GM12878 (cell line): ENCODE measurements at regions not wholly inside any gene's neighbourhood (a gene's known extent, or its start where the extent isn't known, plus 50 kb on each side); places are given as distances from the start of the nearest gene placed in this dataset.

Experiments
- ATAC-seq: fragments of 200-7000 bp; cut with Tn5 transposase; 3 replicates; pipeline ENCODE4 v1.9.1; 2020; ENCODE audit warnings: mild to moderate bottlenecking, moderate library complexity
- BruUV-seq: library from RNA; stranded (reverse); fragments of 400-500 nt; replicated peaks from 2 replicates; lab custom pipeline; 2021; lab: Mats Ljungman, UMichigan
- CTCF ChIA-PET: fragments of 300-600 bp; sonication (Branson Sonifier 250); formaldehyde crosslinking; extraction: SDS; loops from one replicate; lab custom pipeline; 2021; ENCODE audit warnings: inconsistent platforms; lab: Yijun Ruan, JAX
- POLR2A ChIA-PET: fragments of 350-600 bp; formaldehyde crosslinking; extraction: SDS; loops from one replicate; lab custom pipeline; 2021; ENCODE audit warnings: inconsistent platforms; lab: Charles Lee
- RAD21 ChIA-PET: fragments of 300-600 bp; sonication (Branson Sonifier 250); formaldehyde crosslinking; loops from one replicate; lab custom pipeline; 2023; ENCODE audit warnings: antibody characterized with exemption; ENCODE audit not compliant: unreplicated experiment; lab: Charles Lee
- SMC1A ChIA-PET: fragments of 300-600 bp; sonication (Branson Sonifier 250); formaldehyde crosslinking; loops from one replicate; lab custom pipeline; 2023; ENCODE audit not compliant: unreplicated experiment, uncharacterized antibody; lab: Charles Lee
- DNase-seq: peaks from one replicate; pipeline ENCODE4 v3.0.0-alpha.2; 2011; ENCODE audit warnings: low read depth, low spot score
- FAIRE-seq: peaks from 3 replicates; lab custom pipeline; 2011; peaks lifted over from hg19 to GRCh38; lab: Jason Lieb, UNC
- H2AFZ ChIP-seq: 2 replicates; pipeline ENCODE4 v1.6.0; 2011; ENCODE audit warnings: low read depth, low read length, control low read depth; ENCODE audit not compliant: control insufficient read depth
- H3K27ac ChIP-seq: 2 replicates; pipeline ENCODE4 v1.5.1; 2011; ENCODE audit warnings: control low read depth; ENCODE audit not compliant: control insufficient read depth, insufficient read depth
- H3K27me3 ChIP-seq, 2 experiments: replicated peaks in 1 of 2; 2 replicates each; pipeline versions ENCODE4 v1.6.0 to v1.6.1; 2011; ENCODE audit warnings: low read length in 1 of 2; ENCODE audit not compliant: control insufficient read depth in 2 of 2, insufficient read depth in 2 of 2
- H3K36me3 ChIP-seq, 2 experiments: 2 replicates each; pipeline ENCODE4 v1.5.1; 2011; ENCODE audit warnings: low read length in 1 of 2; ENCODE audit not compliant: control insufficient read depth in 2 of 2, insufficient read depth in 2 of 2
- H3K4me1 ChIP-seq: 2 replicates; pipeline ENCODE4 v1.6.1; 2011; ENCODE audit warnings: mild to moderate bottlenecking, low read length, moderate library complexity, mixed read lengths; ENCODE audit not compliant: control insufficient read depth, insufficient read depth
- H3K4me2 ChIP-seq: 2 replicates; pipeline ENCODE4 v1.6.0; 2011; ENCODE audit warnings: control low read depth; ENCODE audit not compliant: control insufficient read depth, insufficient read depth
- H3K4me3 ChIP-seq: fragments of 200-600 bp; sonication (generic); 2 replicates; pipeline ENCODE4 v1.5.1; 2016
- H3K79me2 ChIP-seq: 2 replicates; pipeline ENCODE4 v1.6.0; 2011; ENCODE audit warnings: low read length; ENCODE audit not compliant: control insufficient read depth, insufficient read depth
- H3K9ac ChIP-seq: 2 replicates; pipeline ENCODE4 v1.8.0; 2011; ENCODE audit warnings: low read length, control low read depth, mixed read lengths; ENCODE audit not compliant: control insufficient read depth, insufficient read depth
- H3K9me3 ChIP-seq: replicated peaks from 3 replicates; pipeline ENCODE4 v1.5.1; 2011; ENCODE audit warnings: mild to moderate bottlenecking, low read length; ENCODE audit not compliant: control insufficient read depth, insufficient read depth
- H4K20me1 ChIP-seq: 2 replicates; pipeline ENCODE4 v1.6.0; 2011; ENCODE audit not compliant: control insufficient read depth, insufficient read depth
- KLF5 ChIP-seq: fragments of 450-650 bp; IDR thresholded peaks from 2 replicates; pipeline ENCODE4 v1.6.1; 2014; ENCODE audit warnings: mild to moderate bottlenecking; ENCODE audit not compliant: partially characterized antibody
- PML ChIP-seq: IDR thresholded peaks from 2 replicates; pipeline ENCODE4 v1.6.1; 2012; ENCODE audit warnings: low read length, inconsistent platforms
- SMAD5 ChIP-seq: IDR thresholded peaks from 2 replicates; pipeline ENCODE4 v1.6.1; 2016; ENCODE audit warnings: antibody characterized with exemption, low read depth
- SUPT20H ChIP-seq: IDR thresholded peaks from 2 replicates; pipeline ENCODE4 v1.6.1; 2011; ENCODE audit warnings: low read depth, mild to moderate bottlenecking, low read length, moderate library complexity, borderline replicate concordance; ENCODE audit not compliant: control insufficient read depth
- TAF1 ChIP-seq: IDR thresholded peaks from 2 replicates; pipeline ENCODE4 v1.6.1; 2011; ENCODE audit warnings: mild to moderate bottlenecking, low read depth, low read length, borderline replicate concordance
- WGBS: methylation state at CpG from one replicate; pipeline ENCODE4 v1.1.6; 2016; ENCODE audit warnings: low lambda C conversion rate; ENCODE audit not compliant: insufficient replicate concordance, insufficient coverage; ENCODE audit errors: missing lambda C conversion rate; 5-methylcytosine and 5-hydroxymethylcytosine counted together
- in situ Hi-C: fragments of 300-500 bp; cut with MboI; formaldehyde crosslinking; loops from 9 replicates; pipeline ENCODE4 v1.14.3; 2018; ENCODE audit warnings: mixed read lengths
- intact Hi-C: fragments of 100-400 bp; cut with micrococcal nuclease; formaldehyde crosslinking; loops from one replicate; pipeline ENCODE4 v1.14.2; 2022; ENCODE audit not compliant: unreplicated experiment
- TF ChIP-seq, protein P1 (sequence below): fragments of 450-650 bp; IDR thresholded peaks from 2 replicates; pipeline ENCODE4 v1.6.1; 2016; ENCODE audit warnings: mild to moderate bottlenecking
- TF ChIP-seq, protein P2 (sequence below): IDR thresholded peaks from 2 replicates; pipeline ENCODE4 v1.6.1; 2011; ENCODE audit warnings: borderline replicate concordance, low read depth, mild to moderate bottlenecking, moderate library complexity, mixed read lengths, low read length; ENCODE audit not compliant: insufficient read depth; ENCODE audit errors: extremely low read length
- TF ChIP-seq, protein P3 (sequence below): fragments of 450-650 bp; IDR thresholded peaks from 2 replicates; pipeline ENCODE4 v1.6.1; 2016; ENCODE audit warnings: mild to moderate bottlenecking
- TF ChIP-seq, protein P4 (sequence below): IDR thresholded peaks from 2 replicates; pipeline ENCODE4 v1.6.1; 2012; ENCODE audit warnings: low read depth, low read length, improper control_type of control experiment
- TF ChIP-seq, protein P5 (sequence below): IDR thresholded peaks from 2 replicates; pipeline ENCODE4 v1.6.1; 2012; ENCODE audit warnings: low read length, inconsistent platforms

DNA sequence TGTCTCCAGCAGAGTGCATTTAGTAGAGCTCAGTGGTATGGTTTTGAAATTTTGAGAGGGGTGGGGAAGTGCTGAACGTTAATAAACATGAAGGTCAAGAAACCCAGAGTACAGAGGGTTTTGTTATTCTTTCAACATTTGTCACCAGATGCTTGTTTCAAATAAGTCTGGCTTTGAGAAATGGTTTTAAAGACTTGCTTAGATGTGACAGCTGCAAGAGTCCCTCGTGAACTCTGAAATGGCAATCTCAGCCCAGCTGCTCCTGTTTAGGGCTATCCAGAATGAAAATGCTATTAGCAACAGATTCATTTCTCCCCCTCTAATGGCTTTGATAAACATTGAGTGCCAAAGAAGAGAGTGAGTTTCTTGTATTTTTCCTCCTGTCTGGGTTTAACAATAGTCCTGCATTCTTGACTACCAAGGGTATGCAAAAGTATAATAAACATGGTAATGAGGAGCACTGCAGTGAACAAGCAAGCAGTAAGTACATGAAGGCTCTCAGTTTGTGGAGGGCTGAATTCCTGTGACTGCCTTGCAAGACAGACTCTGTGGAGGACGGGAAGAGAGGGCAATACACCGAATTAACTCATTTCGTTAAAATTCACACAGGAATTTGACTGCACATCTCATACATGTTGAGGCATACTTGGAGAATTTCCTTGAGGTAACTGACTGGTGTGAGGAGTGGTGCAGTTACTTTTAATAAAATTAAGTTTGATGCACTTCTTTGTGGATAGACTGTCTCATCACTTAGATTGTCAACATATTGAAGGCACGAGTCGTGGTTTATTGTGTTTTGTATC, 490.9 kb downstream of the REEP3 start:
- RAD21 ChIA-PET = no interaction called here

More for the DNA sequence above, 490.9 kb downstream of the REEP3 start:
- CTCF ChIA-PET = no interaction called here
- Histone ChIP-seq H3K27ac (no peak overlapping the region), H3K27me3 (no peaks in the 10 kb centered on the region), H3K4me2 (no peak overlapping the region), H3K79me2 (no peaks in the 10 kb centered on the region), H3K9me3 (no peaks in the 10 kb centered on the region), H2AFZ (no peak overlapping the region), H3K9ac (no peak overlapping the region), H3K4me3 (no peak overlapping the region), H3K36me3 (no peaks in the 10 kb centered on the region), H4K20me1 (no peaks in the 10 kb centered on the region), H3K4me1 (no peaks in the 10 kb centered on the region)
- ATAC-seq (no peak), DNase-seq (no peak), FAIRE-seq (no peak)
- SMC1A ChIA-PET = no interaction called here
- intact Hi-C loops = no loop called here
- WGBS = 1% methylated on average over 7 of the region's 7 CpGs
- BruUV-seq = no TSS peak
- POLR2A ChIA-PET = no interaction called here
- TF ChIP-seq SMAD5 (no peak), PML (no peak), KLF5 (no peak), SUPT20H (no peak), TAF1 (no peak)
- TF ChIP-seq, protein P1, sequence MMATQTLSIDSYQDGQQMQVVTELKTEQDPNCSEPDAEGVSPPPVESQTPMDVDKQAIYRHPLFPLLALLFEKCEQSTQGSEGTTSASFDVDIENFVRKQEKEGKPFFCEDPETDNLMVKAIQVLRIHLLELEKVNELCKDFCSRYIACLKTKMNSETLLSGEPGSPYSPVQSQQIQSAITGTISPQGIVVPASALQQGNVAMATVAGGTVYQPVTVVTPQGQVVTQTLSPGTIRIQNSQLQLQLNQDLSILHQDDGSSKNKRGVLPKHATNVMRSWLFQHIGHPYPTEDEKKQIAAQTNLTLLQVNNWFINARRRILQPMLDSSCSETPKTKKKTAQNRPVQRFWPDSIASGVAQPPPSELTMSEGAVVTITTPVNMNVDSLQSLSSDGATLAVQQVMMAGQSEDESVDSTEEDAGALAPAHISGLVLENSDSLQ = no peak
- TF ChIP-seq, protein P2, sequence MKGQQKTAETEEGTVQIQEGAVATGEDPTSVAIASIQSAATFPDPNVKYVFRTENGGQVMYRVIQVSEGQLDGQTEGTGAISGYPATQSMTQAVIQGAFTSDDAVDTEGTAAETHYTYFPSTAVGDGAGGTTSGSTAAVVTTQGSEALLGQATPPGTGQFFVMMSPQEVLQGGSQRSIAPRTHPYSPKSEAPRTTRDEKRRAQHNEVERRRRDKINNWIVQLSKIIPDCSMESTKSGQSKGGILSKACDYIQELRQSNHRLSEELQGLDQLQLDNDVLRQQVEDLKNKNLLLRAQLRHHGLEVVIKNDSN = no peak
- TF ChIP-seq, protein P3, sequence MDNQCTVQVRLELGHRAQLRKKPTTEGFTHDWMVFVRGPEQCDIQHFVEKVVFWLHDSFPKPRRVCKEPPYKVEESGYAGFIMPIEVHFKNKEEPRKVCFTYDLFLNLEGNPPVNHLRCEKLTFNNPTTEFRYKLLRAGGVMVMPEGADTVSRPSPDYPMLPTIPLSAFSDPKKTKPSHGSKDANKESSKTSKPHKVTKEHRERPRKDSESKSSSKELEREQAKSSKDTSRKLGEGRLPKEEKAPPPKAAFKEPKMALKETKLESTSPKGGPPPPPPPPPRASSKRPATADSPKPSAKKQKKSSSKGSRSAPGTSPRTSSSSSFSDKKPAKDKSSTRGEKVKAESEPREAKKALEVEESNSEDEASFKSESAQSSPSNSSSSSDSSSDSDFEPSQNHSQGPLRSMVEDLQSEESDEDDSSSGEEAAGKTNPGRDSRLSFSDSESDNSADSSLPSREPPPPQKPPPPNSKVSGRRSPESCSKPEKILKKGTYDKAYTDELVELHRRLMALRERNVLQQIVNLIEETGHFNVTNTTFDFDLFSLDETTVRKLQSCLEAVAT = no peak
- TF ChIP-seq, protein P4, sequence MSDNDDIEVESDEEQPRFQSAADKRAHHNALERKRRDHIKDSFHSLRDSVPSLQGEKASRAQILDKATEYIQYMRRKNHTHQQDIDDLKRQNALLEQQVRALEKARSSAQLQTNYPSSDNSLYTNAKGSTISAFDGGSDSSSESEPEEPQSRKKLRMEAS = no peak
- TF ChIP-seq, protein P5, sequence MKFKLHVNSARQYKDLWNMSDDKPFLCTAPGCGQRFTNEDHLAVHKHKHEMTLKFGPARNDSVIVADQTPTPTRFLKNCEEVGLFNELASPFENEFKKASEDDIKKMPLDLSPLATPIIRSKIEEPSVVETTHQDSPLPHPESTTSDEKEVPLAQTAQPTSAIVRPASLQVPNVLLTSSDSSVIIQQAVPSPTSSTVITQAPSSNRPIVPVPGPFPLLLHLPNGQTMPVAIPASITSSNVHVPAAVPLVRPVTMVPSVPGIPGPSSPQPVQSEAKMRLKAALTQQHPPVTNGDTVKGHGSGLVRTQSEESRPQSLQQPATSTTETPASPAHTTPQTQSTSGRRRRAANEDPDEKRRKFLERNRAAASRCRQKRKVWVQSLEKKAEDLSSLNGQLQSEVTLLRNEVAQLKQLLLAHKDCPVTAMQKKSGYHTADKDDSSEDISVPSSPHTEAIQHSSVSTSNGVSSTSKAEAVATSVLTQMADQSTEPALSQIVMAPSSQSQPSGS = no peak
- TF ChIP-seq, all 136 proteins: peak for 0
- in situ Hi-C loops = no loop called here
